ENCODE measurements at regions not wholly inside any gene's neighbourhood (a gene's known extent, or its start where the extent isn't known, plus 50 kb on each side); places are given as distances from the start of the nearest gene placed in this dataset.

GRCh38 chr15:93428150-93428549, 339.1 kb upstream of the RGMA start:
- FAIRE-seq = no peak
- H3K4me2 ChIP-seq (ENCODE audit: control insufficient read depth, insufficient read depth) = no peak overlapping the region
- no peaks in the 10 kb centered on the region for H3K36me3 ChIP-seq (ENCODE audit: control insufficient read depth in 2 of 2, insufficient read depth in 2 of 2, low read length in 1 of 2)
- SMC1A ChIA-PET (ENCODE audit: uncharacterized antibody, unreplicated experiment) = interaction anchor here (1.0 kb wide), 1 partner anchor 11 kb away, joined by 3 read pairs; no protein-coding TSS in a partner anchor
- H3K4me3 ChIP-seq = no peak overlapping the region
- H2AFZ ChIP-seq (ENCODE audit: control insufficient read depth, low read depth, low read length) = no peak overlapping the region
- no peak overlapping the region for H3K27ac ChIP-seq (ENCODE audit: control insufficient read depth, insufficient read depth)
- intact Hi-C loops (cut with micrococcal nuclease; ENCODE audit: unreplicated experiment) (no loop called here), in situ Hi-C loops (cut with MboI) (no loop called here)
- no peak for DNase-seq (ENCODE audit: low read depth, low spot score)
- CTCF ChIA-PET = interaction anchor here (0.5 to 0.6 kb wide), 2 partner anchors 352 to 1677 kb away, joined by 3 read pairs; no protein-coding TSS in a partner anchor
- no TSS peak for BruUV-seq (replicated peaks)
- RAD21 ChIA-PET (ENCODE audit: unreplicated experiment) = no interaction called here
- POLR2A ChIA-PET = no interaction called here
- H3K9me3 ChIP-seq (replicated peaks; ENCODE audit: control insufficient read depth, insufficient read depth, low read length) = no peaks in the 10 kb centered on the region; the same call in 2 of the 3 replicates
- no peaks in the 10 kb centered on the region for H3K27me3 ChIP-seq (replicated peaks in 1 of 2; ENCODE audit: control insufficient read depth in 2 of 2, insufficient read depth in 2 of 2, low read length in 1 of 2)
- H3K4me1 ChIP-seq (ENCODE audit: control insufficient read depth, insufficient read depth, low read length) = no peaks in the 10 kb centered on the region
- no peak for ATAC-seq
- H4K20me1 ChIP-seq (ENCODE audit: control insufficient read depth, insufficient read depth) = no peaks in the 10 kb centered on the region
- no peaks in the 10 kb centered on the region for H3K79me2 ChIP-seq (ENCODE audit: control insufficient read depth, insufficient read depth, low read length)
- WGBS (ENCODE audit: insufficient coverage, insufficient replicate concordance, low lambda C conversion rate, missing lambda C conversion rate) = 3% methylated on average over 3 of the region's 3 CpGs
- H3K9ac ChIP-seq (ENCODE audit: control insufficient read depth, insufficient read depth, low read length) = no peak overlapping the region
- TF ChIP-seq RELA (IDR thresholded peaks at IDR 0.05; ENCODE audit: borderline replicate concordance, partially characterized antibody) (no peak), FOXK2 (IDR thresholded peaks at IDR 0.05) (no peak), IRF3 (IDR thresholded peaks at IDR 0.05) (no peak), BHLHE40 (IDR thresholded peaks at IDR 0.05; ENCODE audit: borderline replicate concordance in 1 of 2, low read depth in 2 of 2, low read length in 1 of 2) (no peak), RAD51 (IDR thresholded peaks at IDR 0.05) (no peak), ELK1 (IDR thresholded peaks at IDR 0.05; ENCODE audit: low read depth, low read length) (no peak), TCF12 (IDR thresholded peaks at IDR 0.05; ENCODE audit: low read depth, low read length) (no peak), SREBF2 (IDR thresholded peaks at IDR 0.05; ENCODE audit: low read length) (no peak), MXI1 (IDR thresholded peaks at IDR 0.05; ENCODE audit: low read depth, low read length) (no peak), HDGF (IDR thresholded peaks at IDR 0.05) (no peak), ZNF592 (IDR thresholded peaks at IDR 0.05) (no peak), ZNF207 (IDR thresholded peaks at IDR 0.05; ENCODE audit: borderline replicate concordance) (no peak), PRDM15 (CRISPR knock-in tag; IDR thresholded peaks at IDR 0.05) (no peak), BACH1 (IDR thresholded peaks at IDR 0.05; ENCODE audit: borderline replicate concordance) (no peak)

Data from GM12878 (cell line).